Peyer's patch (tissue), 4 donors: ENCODE measurements at regions not wholly inside any gene's neighbourhood (a gene's known extent, or its start where the extent isn't known, plus 50 kb on each side); places are given as distances from the start of the nearest gene placed in this dataset.

Experiments used
- DNase-seq, 3 donors: peaks; one replicate each; pipeline ENCODE4 v3.0.0-alpha.2; 2017 to 2019
- H3K27ac ChIP-seq, 4 donors: fragments of 200-600 bp; sonication (generic); one replicate each; pipeline ENCODE4 v1.5.1; 2016 to 2019
- H3K27me3 ChIP-seq, 2 donors: fragments of 200-600 bp; sonication (generic); one replicate each; pipeline ENCODE4 v1.5.1; 2019
- H3K36me3 ChIP-seq, 3 donors: fragments of 200-600 bp; sonication (generic); one replicate each; pipeline ENCODE4 v1.5.1; 2016 to 2019
- H3K4me1 ChIP-seq, 4 donors: fragments of 200-600 bp; sonication (generic); one replicate each; pipeline ENCODE4 v1.5.1; 2016 to 2019
- H3K4me3 ChIP-seq, 4 donors: fragments of 200-600 bp; sonication (generic); 1 replicate in 3 of 4; 2 replicates in 1 of 4; pipeline ENCODE4 v1.5.1; 2016 to 2019; ENCODE audit warnings: mild to moderate bottlenecking in 1 of 4
- H3K9me3 ChIP-seq, 4 donors: fragments of 200-600 bp; sonication (generic); one replicate each; pipeline ENCODE4 v1.5.1; 2016 to 2019; ENCODE audit warnings: mild to moderate bottlenecking in 1 of 4
- POLR2A ChIP-seq, 2 donors: fragments of 450-650 bp; IDR thresholded peaks; one replicate each; pipeline ENCODE4 v1.5.1; 2017; ENCODE audit warnings: antibody characterized with exemption in 2 of 2, mild to moderate bottlenecking in 2 of 2, moderate library complexity in 2 of 2
- small RNA-seq, 2 donors: library from RNA; depleted of rRNA; stranded (forward); fragments of <200 nt; gene quantifications; one replicate each; pipeline ENCODE3, GENCODE V24; 2016
- TF ChIP-seq, protein P1 (sequence below), 6 experiments: fragments of 450-650 bp in 4 of 6; fragments of 200-600 bp in 2 of 6; sonication (generic) in 1 of 6; IDR thresholded peaks; one replicate each; pipeline ENCODE4 v1.5.1; 2017 to 2019; ENCODE audit warnings: antibody characterized with exemption in 6 of 6, mild to moderate bottlenecking in 3 of 6, moderate library complexity in 1 of 6

DNA sequence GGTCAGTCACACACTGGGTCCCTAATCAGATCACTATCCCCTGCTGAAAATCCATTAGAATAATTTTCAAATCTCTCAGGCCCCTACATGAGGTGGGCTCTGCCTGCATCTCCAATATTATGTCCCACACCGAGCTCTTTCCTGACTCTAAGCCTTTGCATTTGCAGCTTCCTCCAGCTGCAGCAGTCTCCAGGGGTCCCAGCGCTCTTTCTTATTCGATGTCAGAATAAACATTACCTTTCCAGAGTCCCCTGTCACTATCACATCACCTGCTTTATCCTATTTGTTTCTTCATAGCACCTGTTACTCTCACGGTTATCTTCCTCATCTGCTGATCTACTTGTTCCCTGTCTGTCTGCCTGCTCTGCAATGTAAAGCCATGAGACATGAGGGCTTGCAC lies 57.3 kb upstream of the MON1B start:
- H3K9me3 ChIP-seq: no peaks in the 10 kb centered on the region
- no peak for TF ChIP-seq POLR2A (IDR thresholded peaks at IDR 0.05)
- TF ChIP-seq, protein P1, sequence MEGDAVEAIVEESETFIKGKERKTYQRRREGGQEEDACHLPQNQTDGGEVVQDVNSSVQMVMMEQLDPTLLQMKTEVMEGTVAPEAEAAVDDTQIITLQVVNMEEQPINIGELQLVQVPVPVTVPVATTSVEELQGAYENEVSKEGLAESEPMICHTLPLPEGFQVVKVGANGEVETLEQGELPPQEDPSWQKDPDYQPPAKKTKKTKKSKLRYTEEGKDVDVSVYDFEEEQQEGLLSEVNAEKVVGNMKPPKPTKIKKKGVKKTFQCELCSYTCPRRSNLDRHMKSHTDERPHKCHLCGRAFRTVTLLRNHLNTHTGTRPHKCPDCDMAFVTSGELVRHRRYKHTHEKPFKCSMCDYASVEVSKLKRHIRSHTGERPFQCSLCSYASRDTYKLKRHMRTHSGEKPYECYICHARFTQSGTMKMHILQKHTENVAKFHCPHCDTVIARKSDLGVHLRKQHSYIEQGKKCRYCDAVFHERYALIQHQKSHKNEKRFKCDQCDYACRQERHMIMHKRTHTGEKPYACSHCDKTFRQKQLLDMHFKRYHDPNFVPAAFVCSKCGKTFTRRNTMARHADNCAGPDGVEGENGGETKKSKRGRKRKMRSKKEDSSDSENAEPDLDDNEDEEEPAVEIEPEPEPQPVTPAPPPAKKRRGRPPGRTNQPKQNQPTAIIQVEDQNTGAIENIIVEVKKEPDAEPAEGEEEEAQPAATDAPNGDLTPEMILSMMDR (IDR thresholded peaks at IDR 0.05): no peak

GRCh38 chr16:77137045-77137444 lies 53.9 kb upstream of the MON1B start:
- Histone ChIP-seq H3K4me3 (no peak overlapping the region), H3K27me3 (no peaks in the 10 kb centered on the region), H3K9me3 (no peaks in the 10 kb centered on the region), H3K4me1 (no peaks in the 10 kb centered on the region), H3K36me3 (no peaks in the 10 kb centered on the region), H3K27ac (no peak overlapping the region)
- no peak for TF ChIP-seq POLR2A (IDR thresholded peaks at IDR 0.05)
- TF ChIP-seq, protein P1 (IDR thresholded peaks at IDR 0.05): no peak
- no peak for DNase-seq

More for the DNA sequence above, 57.3 kb upstream of the MON1B start:
- H3K36me3 ChIP-seq: no peaks in the 10 kb centered on the region
- no peaks in the 10 kb centered on the region for H3K4me1 ChIP-seq
- H3K27ac ChIP-seq: no peak overlapping the region
- H3K27me3 ChIP-seq: no peaks in the 10 kb centered on the region
- no peak for DNase-seq
- H3K4me3 ChIP-seq: no peak overlapping the region

Small RNA genes lying in the stretch of these regions (small RNA-seq; reads per million reads assigned to genes)
- gene MIR4719: 0 reads per million in 2 donors
